Suppressor macrophage treated with lipopolysaccharide for 4 hours (primary cell): ENCODE measurements at regions not wholly inside any gene's neighbourhood (a gene's known extent, or its start where the extent isn't known, plus 50 kb on each side); places are given as distances from the start of the nearest gene placed in this dataset.
"Not testable (repeated sequence)": the region's sequence is repeated elsewhere in the genome, so short reads cannot be mapped to it uniquely, and the experiment has no call there.

Source experiments
- DNase-seq: peaks from one replicate; pipeline ENCODE4 v3.0.0-alpha.2; 2020

DNA sequence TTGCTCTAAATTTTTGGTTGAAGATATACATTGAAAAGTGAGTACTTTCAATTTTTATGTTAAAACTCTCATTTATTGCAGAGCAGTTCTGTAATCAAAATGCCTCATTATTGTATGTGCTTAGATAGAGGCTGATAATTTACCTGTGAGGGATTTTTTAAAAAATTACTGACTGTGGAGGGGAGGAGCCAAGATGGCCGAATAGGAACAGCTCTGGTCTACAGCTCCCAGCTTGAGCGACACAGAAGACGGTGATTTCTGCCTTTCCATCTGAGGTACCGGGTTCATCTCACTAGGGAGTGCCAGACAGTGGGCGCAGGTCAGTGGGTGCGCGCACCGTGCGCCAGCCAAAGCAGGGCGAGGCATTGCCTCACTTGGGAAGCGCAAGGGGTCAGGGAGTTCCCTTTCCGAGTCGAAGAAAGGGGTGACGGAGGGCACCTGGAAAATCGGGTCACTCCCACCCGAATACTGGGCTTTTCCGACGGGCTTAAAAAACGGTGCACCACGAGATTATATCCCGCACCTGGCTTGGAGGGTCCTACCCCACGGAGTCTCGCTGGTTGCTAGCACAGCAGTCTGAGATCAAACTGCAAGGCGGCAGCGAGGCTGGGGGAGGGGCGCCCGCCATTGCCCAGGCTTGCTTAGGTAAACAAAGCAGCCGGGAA lies 89.4 kb downstream of the DDX11 start:
- not testable (repeated sequence) for DNase-seq

DNA sequence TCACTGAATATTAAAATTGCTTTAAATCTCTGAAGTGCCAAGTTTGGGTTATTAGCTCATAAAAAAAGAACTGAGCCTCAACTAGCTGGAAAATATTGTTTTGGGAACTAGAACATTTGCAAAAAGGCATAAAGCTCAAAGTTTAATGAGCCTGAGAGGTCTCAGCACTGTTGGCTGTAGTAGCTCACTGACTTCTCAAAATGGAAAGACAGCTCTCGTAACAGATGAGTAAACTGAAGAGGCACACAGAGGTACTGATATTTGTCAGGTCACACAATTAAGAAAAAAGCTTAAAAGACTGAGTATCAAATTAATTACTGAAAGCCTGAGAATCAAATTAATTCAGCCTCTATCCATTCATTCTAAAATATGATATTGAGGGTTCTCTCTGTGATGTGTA lies 100.6 kb downstream of the DDX11 start:
- not testable (repeated sequence) for DNase-seq

DNA sequence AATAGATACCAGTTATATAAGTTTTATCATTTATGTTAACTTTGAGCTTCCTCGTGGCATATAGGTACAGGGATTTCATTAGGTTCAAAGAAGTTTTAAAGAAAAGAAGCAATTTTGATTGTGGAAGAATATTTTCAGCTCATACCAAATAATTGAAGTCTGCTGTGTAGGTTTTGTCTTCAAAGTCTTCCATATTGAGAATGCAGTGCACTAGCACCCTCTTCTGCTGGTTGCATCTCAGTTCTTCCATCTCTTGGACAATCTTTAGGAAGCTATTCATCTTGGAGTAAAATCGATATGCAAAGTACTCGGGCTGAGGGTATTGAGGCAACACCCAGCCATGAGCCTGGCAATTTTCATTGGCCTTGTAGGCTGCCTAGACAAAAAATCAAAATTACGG lies 103.9 kb downstream of the DDX11 start:
- not testable (repeated sequence) for DNase-seq

DNA sequence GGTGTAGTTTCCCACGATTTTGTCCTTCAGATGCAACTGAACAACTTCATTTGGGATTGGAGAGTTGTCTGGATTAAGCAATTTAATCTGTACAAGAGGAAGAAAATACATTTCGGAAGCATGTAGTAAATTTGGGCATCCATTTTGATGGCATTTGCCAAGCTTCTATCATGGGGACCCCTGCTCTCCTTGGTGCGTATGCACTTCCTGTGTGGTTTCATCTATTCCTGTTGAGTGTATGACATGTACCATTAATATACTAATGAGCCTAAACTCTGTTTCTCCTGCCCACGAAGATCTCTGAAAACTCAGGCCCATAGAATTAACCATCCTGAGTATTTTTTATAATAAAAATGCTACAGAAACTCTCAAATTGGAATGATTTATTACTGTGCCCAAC lies 105.2 kb downstream of the DDX11 start:
- DNase-seq, result not testable (repeated sequence)

DNA sequence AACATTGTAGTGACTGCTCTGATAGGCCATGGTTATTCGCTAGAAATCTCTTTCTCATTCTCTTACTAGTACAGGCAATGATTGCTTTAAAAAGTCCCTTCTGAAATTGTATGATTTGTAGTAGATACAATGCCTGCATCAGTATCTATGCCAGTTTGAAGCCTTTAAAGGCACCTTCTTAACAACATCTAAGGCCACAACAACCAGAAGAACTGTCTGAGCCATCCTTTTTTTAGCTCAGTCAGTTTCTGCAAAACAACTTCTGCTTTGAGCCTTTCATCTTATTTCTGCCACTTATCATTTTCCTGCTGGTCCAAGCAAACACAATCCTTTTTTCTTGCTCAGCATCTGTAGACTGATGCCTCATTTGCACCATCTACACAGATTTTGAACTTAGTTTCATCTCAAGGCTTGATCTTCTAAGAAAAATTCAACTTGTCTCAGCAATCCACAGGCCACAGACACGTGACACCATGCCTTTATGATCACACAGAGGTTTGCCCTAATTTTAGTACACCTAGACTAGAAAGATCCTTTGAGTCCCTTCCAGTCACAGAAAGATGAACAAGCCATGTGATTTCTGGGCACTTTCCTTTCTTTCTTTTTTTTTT lies 106.1 kb downstream of the DDX11 start:
- not testable (repeated sequence) for DNase-seq

DNA sequence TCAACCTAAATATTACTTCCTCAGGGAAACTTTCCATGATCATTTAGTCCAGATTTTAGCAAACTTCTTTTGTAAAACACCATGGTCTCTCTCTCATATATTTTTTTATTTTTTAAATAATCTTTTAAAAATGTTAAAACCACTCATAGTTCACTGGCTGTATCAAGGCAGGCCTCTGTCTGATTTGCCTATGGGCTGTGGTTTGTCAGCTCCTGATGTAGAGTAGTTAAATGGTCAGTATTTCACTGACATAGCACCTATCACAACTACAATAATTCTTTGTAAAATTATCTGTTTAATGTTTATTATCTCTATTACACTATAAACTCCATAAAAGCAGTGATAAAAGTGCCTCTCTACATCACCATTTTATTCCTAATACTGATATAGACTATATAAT lies 108.9 kb downstream of the DDX11 start:
- DNase-seq, result not testable (repeated sequence)

DNA sequence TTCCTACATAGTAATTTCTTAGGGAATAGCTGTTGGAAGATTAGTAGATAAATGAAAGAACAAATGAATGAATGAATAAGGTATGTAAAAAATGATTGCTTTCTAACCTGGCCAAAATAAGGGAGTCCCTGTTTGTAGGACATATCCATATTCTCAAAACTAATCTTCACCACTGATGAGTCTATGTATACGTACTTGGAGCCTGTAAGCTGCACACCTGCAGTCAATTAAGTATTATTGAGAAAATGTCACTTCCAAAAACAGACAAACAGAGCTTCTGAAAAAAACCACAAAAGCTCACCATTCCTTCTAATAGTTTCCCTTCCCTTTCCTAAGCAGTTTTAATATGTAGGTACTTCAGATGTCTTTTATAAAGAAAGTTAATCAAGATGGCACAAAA lies 109.4 kb downstream of the DDX11 start:
- DNase-seq, result not testable (repeated sequence)

DNA sequence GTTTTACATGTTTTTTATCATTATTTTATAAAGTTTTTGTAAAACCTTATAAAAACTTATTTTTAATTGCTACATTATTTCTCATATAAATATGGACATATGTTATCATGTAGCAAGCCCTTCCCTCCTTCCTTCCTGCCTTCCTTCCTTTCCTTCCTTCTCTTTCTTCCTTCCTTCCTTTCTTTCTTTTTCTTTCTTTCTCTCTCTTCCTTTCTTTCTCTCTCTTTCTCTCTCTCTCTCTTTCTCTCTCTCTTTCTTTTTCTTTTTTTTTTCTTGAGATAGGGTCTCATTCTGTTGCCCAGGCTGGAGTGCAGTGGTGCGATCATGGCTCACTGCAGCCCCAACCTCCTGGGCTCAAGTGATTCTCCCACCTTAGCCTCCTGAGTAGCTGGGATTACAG lies 110.2 kb downstream of the DDX11 start:
- DNase-seq, result not testable (repeated sequence)

DNA sequence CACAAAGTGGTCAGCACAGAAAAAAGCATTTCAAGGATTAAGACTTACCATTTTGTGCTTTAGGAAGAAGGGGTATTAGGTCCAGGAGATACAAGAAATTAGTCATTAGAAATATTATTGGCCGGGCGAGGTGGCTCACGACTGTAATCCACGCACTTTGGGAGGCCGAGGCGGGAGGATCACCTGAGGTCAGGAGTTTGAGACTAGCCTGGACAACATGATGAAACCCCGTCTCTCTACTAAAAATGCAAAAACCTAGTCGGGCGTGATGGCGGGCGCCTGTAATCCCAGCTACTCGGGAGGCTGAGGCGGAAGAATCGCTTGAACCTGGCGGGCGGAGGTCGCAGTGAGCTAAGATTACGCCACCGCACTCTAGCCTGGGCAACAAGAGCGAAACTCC lies 111.0 kb downstream of the DDX11 start:
- DNase-seq, result not testable (repeated sequence)

DNA sequence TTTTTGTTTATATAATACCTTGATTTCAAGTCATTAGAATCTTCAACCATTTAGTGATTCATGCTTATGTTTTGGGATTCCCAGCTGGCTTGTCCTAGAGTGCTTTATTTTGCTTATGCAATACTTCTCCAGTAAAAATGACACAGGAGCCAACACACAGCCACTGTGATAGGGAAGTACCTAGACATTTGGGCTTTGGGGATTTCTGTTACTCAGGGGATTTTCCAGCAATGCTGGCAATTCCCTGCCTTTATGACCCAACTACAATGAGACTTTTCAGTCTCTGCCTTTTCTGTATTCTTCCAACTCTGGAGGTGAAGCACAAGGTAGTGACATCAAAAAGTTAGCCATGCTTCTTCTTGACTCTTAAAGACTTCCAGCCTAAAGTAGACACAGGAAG lies 119.0 kb downstream of the DDX11 start:
- peak; percentile 80 for DNase-seq

DNA sequence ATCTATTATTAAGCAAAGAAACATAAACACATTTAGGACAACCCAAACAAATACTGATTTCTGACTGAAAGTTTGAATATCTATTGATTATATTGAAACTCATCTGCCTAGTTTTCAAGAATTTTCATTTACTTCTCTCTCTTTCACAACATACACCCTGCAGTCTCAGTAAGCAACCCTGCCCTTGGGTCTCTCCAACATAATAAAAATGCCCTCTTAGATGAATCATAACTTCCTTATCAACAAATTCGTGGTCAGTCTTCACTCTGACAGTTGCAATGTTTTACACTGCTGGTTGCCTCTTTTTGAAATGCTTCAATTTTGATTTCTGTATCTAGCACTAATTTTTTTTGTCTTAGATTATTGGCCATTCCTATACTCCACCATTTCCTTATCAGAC lies 122.0 kb downstream of the DDX11 start:
- DNase-seq, result peak; percentile 35

DNA sequence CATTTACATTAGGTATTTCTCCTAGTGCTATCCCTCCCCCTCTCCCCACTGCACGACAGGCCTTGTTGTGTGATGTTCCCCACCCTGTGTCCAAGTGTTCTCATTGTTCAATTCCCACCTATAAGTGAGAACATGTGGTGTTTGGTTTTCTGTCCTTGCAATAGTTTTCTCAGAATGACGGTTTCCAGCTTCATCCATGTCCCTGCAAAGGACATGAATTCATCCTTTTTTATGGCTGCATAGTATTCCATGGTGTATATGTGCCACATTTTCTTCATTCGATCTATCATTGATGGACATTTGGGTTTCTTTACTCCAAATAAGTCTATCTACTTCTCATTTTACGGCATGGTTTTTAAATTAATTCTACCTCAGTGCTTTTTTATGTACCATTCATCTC lies 125.8 kb downstream of the DDX11 start:
- not testable (repeated sequence) for DNase-seq

DNA sequence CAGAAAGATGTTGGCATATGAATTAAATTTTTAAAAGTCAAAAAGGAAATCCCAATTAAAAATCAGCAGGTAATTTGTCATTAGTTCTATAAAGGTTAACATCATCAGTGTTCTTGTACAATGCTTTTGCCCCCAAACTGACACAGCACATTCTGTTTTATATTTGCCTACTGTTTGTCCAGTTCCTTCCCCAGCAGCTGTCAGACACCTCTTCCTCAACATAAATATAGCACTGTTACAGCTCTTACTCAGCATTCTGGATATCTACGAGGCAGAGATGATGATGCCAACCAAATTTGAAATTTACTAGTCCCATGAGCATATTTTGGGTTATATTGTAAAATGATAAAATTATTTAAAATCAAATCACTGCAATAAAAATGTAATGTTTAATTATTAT lies 124.6 kb downstream of the SINHCAF start:
- no peak for DNase-seq

DNA sequence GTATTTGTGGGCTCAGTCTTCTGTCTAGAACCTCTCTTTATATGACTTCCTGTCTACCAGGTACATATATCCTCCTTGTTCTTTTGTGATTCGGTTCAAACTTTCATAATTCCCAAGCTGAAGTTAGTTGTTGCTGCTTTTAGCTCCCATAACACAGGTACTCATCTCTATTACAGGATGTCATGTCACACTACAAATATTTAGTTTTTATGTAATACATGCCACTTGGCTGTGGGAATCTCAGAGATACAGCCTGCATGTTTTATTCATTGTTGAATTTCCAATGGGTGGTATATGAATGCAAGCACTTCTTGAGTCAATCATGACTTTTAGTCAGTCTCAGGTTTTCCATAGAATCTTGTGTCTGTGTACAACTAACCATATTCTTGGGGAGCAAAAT lies 122.7 kb downstream of the SINHCAF start:
- DNase-seq, result no peak

DNA sequence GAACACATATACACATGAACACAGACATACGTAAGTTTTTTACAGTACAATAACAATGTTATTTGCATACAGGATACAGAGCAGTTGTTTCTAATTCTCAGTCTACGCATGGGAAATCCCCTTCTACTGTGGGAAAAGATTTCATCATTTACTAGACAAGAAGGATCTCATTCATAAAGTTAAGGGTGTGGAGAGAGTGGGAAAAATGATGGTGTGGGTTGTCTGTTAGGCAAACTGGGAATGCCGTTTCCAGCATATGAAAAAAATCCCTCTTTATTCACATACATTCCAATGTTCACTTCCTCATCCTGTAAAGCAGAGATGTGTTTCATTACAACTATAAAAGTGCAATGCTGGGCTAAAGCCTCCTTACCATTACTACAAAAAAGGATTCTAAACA lies 120.9 kb downstream of the SINHCAF start:
- DNase-seq, result peak; percentile 84

DNA sequence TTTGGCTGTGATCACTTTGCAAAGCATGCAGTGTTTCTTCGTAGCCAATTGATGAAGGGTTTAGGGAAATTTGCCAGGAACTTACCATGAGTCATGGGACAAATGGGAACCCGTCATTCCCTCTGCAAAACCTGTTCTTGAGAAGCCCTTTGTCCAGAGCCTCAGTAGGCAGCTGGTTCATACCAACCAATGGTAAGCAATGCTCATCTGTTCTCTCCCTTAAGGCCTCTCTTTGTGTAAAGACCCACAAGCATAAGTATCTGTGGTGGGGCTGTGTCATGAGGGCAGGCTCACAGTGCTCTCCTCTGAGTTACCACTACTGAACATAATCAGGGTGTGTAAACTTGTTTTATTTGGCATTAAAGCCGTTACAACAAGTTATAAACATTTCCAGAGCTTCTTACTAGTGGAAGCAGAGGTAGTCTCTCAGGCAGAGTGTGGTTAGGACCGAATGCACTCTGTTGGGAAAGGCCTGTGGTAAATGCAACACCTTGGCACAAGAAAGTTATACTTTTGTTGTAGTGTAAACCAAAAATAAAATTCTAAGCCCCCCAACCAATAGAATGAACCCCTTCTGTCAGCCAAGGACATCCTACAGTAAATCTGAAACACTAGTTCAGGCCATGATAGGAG lies 119.8 kb downstream of the SINHCAF start:
- peak; percentile 59 for DNase-seq

DNA sequence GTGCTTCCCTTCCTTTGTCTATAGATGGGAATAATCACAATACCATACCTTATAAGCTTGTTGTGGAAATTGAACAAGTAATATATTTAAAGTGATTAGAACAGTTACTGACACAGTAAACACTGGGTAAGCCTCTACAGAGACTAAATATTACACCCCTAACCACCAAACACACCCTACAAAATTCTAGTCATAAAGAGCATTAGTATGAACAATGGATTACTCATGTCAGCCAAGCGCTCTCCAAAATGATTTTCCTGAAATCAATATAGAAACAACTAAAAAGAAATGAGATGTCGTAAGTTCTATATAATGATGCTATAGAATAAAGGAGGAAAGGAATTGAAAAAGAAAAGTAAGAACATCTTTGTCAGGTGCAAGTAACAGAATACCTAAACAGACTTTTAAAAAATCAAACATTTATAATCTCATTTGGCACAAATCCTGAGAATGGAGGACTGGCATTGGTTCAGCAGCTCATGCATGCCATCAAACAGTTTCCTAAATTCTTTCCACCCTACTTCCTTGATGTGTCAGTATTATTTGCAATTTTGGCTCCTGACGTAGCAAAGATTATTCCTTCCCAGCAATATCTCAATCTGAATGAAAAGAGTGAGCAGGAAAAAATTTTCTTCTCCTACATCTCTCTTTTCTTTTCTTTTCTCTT lies 118.0 kb downstream of the SINHCAF start:
- DNase-seq, result no peak

DNA sequence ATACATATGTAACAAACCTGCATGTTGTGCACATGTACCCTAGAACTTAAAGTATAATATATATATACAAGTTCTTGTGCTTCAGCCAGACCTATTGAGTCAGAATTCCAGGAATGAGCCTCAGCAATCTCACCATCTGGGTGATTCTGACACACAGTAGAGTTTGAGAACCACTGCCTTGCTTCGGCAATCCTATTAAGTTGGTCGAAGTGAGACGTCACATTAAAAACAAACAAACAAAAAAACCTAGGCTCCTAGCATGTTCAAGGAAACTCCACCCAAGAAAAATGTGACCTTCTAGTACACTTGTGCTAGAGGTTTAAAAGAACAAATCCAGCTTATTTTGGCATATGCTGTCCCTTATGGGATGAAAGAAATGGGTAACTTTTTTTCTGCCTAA lies 115.8 kb downstream of the SINHCAF start:
- DNase-seq, result no peak

DNA sequence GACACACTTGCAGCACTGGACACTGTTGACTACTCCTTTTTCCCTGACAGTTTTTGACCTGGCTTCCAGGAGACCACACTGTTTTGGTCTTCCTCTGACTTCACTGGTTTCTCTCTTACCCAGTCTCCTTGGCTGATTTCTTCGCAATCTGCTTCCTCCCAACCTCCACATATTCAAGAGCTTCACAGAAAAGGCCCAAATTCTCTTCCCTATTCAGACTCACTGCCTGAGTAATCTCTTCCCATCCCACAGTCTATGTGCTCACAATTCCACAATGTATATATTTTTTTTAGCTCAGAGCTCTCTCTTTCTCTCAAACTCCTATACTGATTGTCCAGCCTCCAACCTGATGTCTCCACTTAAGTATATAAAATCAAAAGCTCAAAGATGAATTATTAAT lies 115.4 kb downstream of the SINHCAF start:
- peak; percentile 37 for DNase-seq

DNA sequence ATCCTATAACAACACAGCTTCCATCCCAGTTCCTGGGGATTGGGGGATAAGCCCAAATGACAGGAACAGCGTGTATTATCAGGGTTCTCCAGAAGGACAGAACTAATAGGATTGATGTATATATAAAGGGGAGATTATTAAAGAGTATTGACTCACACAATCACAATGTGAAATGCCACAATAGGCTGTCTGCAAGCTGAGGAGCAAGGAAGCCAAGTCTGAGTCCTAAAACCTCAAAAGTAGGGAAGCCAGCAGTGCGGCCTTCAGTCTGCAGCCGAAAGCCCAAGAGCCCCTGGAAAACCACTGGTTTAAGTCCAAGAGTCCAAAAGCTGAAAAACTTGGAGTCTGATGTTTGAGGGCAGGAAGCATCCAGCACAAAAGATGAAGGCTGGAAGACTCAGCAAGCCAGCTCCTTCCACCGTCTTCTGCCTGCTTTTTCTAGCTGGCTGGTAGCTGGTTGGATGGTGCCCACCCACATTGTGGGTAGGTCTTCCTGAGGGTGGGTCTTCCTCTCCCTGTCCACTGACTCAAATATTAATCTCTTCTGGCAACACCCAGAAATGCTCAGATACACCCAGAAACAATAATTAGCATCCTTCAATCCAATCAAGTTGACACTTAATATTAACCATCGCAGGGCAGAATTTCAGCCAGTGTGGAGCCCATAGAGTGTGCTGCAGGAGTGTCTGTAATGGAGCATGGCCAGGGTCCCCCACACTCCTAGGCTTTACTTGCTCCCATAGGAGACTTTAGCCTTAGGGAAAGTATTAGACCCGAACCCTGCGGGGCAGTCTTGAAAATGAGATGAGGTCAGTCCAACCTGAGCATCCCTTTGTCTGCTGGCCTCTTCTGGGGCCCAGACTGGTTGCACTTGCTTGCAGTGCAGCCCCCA lies 111.1 kb downstream of the SINHCAF start:
- no peak for DNase-seq

DNA sequence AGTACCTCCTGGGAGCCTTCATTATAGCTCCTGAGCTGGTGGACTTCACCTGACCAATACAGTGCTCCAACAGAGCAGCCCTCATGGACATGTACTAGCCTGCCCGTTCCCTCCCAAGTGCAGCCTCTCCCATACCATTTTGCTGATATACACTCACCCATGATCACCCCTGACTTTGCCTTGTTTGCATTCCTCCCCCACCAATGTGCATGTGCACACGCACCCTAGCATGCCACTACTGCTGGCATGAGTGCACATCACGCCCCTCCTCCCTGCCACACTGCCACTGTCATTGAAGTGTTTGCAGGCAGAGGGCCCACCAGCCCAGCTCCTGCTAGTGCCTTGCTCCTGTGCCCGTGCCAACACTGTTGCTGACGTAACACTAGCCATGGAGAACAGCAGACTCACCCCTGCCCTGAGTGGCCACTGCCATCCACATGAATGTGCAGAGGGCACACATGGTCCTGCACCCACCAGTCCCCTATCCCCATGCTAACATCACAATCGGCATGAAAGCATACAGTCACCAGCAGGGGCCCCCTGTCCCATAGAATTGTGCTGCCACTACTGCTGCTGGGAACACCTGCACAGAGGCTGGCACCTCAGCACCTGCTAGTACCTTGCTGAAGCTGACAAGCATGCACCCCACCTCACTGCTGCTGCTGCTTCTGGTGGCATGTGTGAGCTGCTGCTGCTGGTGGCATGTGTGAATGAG lies 110.3 kb downstream of the SINHCAF start:
- no peak for DNase-seq

DNA sequence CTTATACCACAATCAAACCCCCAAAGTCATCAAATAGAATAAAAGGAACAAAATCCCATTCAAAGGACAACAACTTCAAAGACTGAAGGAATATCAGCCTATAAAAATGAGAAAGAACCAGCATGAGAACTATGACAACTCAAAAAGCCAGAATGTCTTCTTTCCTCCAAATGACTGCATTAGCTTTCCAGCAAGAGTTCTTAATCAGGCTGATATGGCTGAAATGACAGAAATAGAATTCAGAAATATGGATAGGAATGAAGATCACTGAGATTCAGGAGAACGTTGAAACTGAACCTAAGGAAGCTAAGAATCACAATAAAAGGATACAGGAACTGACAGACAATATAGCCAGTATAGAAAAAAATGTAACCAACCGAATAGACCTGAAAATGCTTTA lies 109.5 kb downstream of the SINHCAF start:
- DNase-seq, result no peak
